ENCODE measurements at regions not wholly inside any gene's neighbourhood (a gene's known extent, or its start where the extent isn't known, plus 50 kb on each side); places are given as distances from the start of the nearest gene placed in this dataset.

DNA sequence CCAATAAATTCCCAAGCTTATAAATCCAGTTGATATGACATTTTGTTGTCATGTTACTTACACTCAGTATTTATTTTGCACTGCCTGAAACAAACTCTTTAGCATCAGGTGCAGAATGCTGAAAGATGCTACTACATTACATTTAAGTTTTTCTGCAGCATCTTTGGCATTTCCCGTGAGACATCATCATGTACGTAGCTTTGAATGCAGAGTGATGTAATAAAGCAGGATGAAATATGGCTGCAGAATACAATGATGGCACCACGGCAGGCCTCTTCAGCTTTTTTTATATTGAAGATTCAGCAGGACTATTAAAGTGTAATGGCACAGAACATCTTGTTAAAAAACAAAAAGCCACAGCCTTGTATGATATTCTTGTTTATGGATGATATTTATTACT lies 531.8 kb downstream of the NXPH1 start:
- TF ChIP-seq CTCF (IDR thresholded peaks at IDR 0.05): no peak
- TF ChIP-seq POLR2A (IDR thresholded peaks at IDR 0.05): no peak
